ENCODE measurements at regions not wholly inside any gene's neighbourhood (a gene's known extent, or its start where the extent isn't known, plus 50 kb on each side); places are given as distances from the start of the nearest gene placed in this dataset.

DNA sequence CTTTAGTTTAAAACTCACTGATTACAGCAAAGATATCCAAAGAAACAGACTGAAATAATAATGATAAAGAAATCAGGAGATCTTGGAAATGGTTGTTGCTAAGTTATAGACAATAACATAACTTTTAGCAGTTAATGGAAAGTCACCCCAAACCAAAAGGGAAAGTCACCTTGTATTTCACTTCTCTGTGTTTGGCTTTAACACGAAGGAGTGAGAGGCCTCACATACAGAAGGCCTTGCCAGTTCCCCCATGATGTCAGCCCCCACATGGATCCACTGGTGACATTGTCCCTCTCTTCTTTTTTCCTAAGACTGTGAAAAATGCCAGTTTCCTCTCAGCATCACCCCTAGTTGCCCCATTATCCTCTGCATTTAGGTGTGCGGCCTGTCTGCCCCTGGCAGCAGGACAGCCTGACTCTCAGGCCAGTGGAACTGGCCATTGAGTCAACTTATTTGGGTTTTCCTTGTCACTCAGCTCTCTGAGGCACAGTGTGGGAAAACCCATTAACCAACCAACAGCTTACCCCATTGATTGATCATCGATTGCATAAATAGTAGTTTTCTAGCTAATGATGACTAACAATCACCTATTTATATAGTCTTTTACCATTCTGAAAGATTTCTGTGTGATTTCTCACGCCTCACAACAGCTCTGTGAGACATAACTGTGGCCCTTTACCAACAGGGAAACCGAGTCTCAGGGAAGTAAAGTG lies 308.1 kb downstream of the PTTG2 start:
- Histone ChIP-seq H3K27ac (ENCODE audit: low read depth in 2 of 2, low read length in 1 of 2) (no peak overlapping the region), H3K27me3 (ENCODE audit: control insufficient read depth in 1 of 2, insufficient read depth in 2 of 2, low read length in 2 of 2) (no peaks in the 10 kb centered on the region), H3K36me3 (ENCODE audit: control insufficient read depth in 2 of 2, insufficient read depth in 2 of 2, low read length in 1 of 2) (no peaks in the 10 kb centered on the region), H3K4me3 (ENCODE audit: low read depth in 1 of 2, low read length in 2 of 2) (no peak overlapping the region), H3K9me3 (ENCODE audit: control insufficient read depth in 2 of 2, insufficient read depth in 1 of 2, low read depth in 1 of 2, low read length in 1 of 2) (no peaks in the 10 kb centered on the region), H3K4me1 (ENCODE audit: control insufficient read depth in 2 of 2, insufficient read depth in 2 of 2, low read length in 1 of 2) (no peaks in the 10 kb centered on the region)
- 93 to 94% methylated on average over 5 of the region's 5 CpGs for WGBS, 2 donors

DNA sequence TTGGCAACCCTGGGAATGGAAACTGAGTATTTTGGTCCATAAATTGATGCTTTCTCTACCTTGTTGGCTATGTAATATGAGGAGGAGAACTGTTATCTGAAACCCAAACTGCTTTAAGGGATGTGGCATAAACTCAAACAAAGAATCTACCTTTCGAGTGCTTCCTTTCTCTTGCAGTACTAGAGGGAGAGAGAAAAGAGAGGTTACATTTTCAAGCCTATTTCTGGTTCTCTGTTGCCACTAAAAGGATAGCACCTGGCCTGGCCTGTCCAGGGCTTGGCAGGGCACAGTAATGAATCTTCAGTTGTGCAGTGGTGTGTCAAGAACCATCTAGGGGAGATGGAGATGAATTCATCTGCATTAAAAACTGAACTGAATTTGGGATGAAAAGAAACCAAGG lies 308.6 kb downstream of the PTTG2 start:
- no peak overlapping the region for H3K27ac ChIP-seq (ENCODE audit: low read depth in 2 of 2, low read length in 1 of 2)
- no peaks in the 10 kb centered on the region for H3K36me3 ChIP-seq (ENCODE audit: control insufficient read depth in 2 of 2, insufficient read depth in 2 of 2, low read length in 1 of 2)
- H3K27me3 ChIP-seq (ENCODE audit: control insufficient read depth in 1 of 2, insufficient read depth in 2 of 2, low read length in 2 of 2) = no peaks in the 10 kb centered on the region
- H3K9me3 ChIP-seq (ENCODE audit: control insufficient read depth in 2 of 2, insufficient read depth in 1 of 2, low read depth in 1 of 2, low read length in 1 of 2) = no peaks in the 10 kb centered on the region
- H3K4me3 ChIP-seq (ENCODE audit: low read depth in 1 of 2, low read length in 2 of 2) = no peak overlapping the region
- WGBS, 2 donors = 91 to 100% methylated on average over 1 of the region's 1 CpG
- H3K4me1 ChIP-seq (ENCODE audit: control insufficient read depth in 2 of 2, insufficient read depth in 2 of 2, low read length in 1 of 2) = no peaks in the 10 kb centered on the region

DNA sequence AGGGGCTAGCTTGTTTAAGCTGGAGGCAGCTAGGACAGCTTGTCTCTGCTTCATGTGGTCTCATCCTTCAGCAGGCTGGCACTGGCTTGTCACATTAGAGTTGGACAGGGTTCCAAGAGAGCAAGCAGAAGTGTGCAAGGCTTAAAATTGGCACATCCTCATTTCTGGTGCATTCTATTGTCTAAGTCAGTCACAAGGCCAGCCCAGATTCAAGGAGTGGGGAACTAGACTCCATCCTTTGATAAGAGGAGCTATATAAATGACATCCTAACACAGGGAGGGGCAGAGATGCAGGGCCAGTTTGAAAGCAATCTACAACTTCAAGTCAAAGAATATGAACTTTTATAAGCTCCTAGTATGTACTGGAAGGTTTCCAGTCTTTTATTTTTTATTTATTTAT lies 313.2 kb downstream of the PTTG2 start:
- Histone ChIP-seq H3K9me3 (ENCODE audit: control insufficient read depth in 2 of 2, insufficient read depth in 1 of 2, low read depth in 1 of 2, low read length in 1 of 2) (no peaks in the 10 kb centered on the region), H3K4me3 (ENCODE audit: low read depth in 1 of 2, low read length in 2 of 2) (no peak overlapping the region), H3K27me3 (ENCODE audit: control insufficient read depth in 1 of 2, insufficient read depth in 2 of 2, low read length in 2 of 2) (no peaks in the 10 kb centered on the region), H3K27ac (ENCODE audit: low read depth in 2 of 2, low read length in 1 of 2) (no peak overlapping the region), H3K36me3 (ENCODE audit: control insufficient read depth in 2 of 2, insufficient read depth in 2 of 2, low read length in 1 of 2) (no peaks in the 10 kb centered on the region), H3K4me1 (ENCODE audit: control insufficient read depth in 2 of 2, insufficient read depth in 2 of 2, low read length in 1 of 2) (peaks cover 0 to 2% of the 10 kb centered on the region in 2 donors)

DNA sequence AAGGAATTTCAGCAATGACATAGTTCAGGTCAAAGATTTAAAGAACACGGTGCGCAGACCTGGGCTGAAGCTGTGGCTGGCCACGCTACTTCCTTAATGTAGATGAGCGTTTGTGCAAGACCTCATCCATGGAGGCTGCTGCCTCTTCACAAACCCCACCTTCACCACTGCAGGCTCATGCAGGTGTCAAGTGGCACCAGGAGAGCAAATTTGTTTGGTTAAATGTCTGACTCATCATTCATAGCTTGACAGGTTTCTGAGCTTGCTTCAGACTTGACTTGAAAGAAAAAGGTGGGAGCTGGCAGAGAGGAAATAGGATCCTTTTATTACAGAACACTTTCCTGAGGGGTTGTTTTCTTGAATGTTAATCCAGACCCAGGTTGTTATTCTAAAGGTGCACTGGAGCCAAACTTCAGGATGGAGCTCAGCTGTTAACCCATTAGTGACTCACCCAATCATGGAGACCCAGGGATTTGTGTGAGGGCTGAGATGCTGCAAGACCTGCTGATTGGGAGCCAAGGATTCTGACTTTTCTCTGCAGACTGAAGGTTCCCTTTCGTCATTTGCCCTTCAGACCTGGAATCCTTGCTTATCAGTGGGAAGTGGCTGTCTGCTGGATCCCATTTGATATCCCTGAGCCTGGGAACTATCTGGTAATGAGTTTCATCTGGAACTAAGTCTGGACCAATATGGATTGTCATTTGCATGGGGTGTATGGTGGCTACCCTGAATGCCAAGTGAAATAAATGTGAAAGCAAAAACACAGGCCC lies 315.3 kb downstream of the PTTG2 start:
- Histone ChIP-seq H3K4me1 (ENCODE audit: control insufficient read depth in 2 of 2, insufficient read depth in 2 of 2, low read length in 1 of 2) (peaks cover 0 to 5% of the 10 kb centered on the region in 2 donors), H3K27me3 (ENCODE audit: control insufficient read depth in 1 of 2, insufficient read depth in 2 of 2, low read length in 2 of 2) (no peaks in the 10 kb centered on the region), H3K9me3 (ENCODE audit: control insufficient read depth in 2 of 2, insufficient read depth in 1 of 2, low read depth in 1 of 2, low read length in 1 of 2) (no peaks in the 10 kb centered on the region), H3K4me3 (ENCODE audit: low read depth in 1 of 2, low read length in 2 of 2) (no peak overlapping the region), H3K36me3 (ENCODE audit: control insufficient read depth in 2 of 2, insufficient read depth in 2 of 2, low read length in 1 of 2) (no peaks in the 10 kb centered on the region), H3K27ac (ENCODE audit: low read depth in 2 of 2, low read length in 1 of 2) (peak overlapping the region; percentile 1 to 57)
- WGBS, 2 donors = 51 to 66% methylated on average over 5 of the region's 5 CpGs

DNA sequence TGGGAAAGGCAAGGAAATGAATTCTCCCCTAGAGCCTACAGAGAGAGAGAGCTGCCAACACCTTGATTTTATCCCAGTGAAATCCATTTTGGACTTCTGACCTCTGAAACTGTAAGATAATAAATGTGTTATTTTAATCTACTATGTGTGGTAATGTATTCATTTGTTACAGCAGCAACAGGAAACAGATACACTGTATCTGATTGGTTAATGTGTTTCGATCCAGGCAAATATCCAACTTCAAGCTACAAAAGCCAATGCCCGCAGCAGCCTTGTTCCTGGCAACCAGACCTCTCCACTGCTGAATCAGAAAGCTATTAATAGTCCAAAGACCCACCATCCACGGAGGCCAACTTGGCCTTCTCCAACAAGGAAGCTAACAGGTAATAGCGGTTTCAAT lies 318.1 kb downstream of the PTTG2 start:
- Histone ChIP-seq H3K27me3 (ENCODE audit: control insufficient read depth in 1 of 2, insufficient read depth in 2 of 2, low read length in 2 of 2) (no peaks in the 10 kb centered on the region), H3K36me3 (ENCODE audit: control insufficient read depth in 2 of 2, insufficient read depth in 2 of 2, low read length in 1 of 2) (no peaks in the 10 kb centered on the region), H3K27ac (ENCODE audit: low read depth in 2 of 2, low read length in 1 of 2) (no peak overlapping the region), H3K4me3 (ENCODE audit: low read depth in 1 of 2, low read length in 2 of 2) (no peak overlapping the region), H3K4me1 (ENCODE audit: control insufficient read depth in 2 of 2, insufficient read depth in 2 of 2, low read length in 1 of 2) (peaks cover 0 to 8% of the 10 kb centered on the region in 2 donors), H3K9me3 (ENCODE audit: control insufficient read depth in 2 of 2, insufficient read depth in 1 of 2, low read depth in 1 of 2, low read length in 1 of 2) (no peaks in the 10 kb centered on the region)
- 70 to 78% methylated on average over 4 of the region's 4 CpGs for WGBS, 2 donors

DNA sequence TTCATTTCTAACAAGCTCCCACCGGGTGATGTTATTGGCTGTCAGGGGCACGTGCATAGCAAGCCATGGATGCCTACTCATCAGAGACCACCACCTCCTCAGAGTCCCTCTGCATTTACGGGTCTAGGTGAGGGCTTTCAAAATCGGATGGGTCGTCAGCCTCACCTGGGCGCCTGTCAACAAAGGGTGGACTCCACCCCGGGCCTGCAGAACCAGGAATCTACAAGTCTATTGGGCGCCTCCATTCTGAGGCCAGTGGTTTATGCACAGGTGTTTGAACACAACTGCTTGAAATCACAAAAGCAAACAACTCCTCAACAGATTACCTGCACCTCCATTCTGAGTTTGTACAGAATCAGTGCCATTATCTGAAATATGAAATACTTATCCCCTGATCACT lies 318.9 kb downstream of the PTTG2 start:
- Histone ChIP-seq H3K27ac (ENCODE audit: low read depth in 2 of 2, low read length in 1 of 2) (no peak overlapping the region), H3K36me3 (ENCODE audit: control insufficient read depth in 2 of 2, insufficient read depth in 2 of 2, low read length in 1 of 2) (no peaks in the 10 kb centered on the region), H3K27me3 (ENCODE audit: control insufficient read depth in 1 of 2, insufficient read depth in 2 of 2, low read length in 2 of 2) (no peaks in the 10 kb centered on the region), H3K4me1 (ENCODE audit: control insufficient read depth in 2 of 2, insufficient read depth in 2 of 2, low read length in 1 of 2) (peaks cover 0 to 8% of the 10 kb centered on the region in 2 donors), H3K4me3 (ENCODE audit: low read depth in 1 of 2, low read length in 2 of 2) (no peak overlapping the region), H3K9me3 (ENCODE audit: control insufficient read depth in 2 of 2, insufficient read depth in 1 of 2, low read depth in 1 of 2, low read length in 1 of 2) (no peaks in the 10 kb centered on the region)
- 77 to 93% methylated on average over 8 of the region's 8 CpGs for WGBS, 2 donors

DNA sequence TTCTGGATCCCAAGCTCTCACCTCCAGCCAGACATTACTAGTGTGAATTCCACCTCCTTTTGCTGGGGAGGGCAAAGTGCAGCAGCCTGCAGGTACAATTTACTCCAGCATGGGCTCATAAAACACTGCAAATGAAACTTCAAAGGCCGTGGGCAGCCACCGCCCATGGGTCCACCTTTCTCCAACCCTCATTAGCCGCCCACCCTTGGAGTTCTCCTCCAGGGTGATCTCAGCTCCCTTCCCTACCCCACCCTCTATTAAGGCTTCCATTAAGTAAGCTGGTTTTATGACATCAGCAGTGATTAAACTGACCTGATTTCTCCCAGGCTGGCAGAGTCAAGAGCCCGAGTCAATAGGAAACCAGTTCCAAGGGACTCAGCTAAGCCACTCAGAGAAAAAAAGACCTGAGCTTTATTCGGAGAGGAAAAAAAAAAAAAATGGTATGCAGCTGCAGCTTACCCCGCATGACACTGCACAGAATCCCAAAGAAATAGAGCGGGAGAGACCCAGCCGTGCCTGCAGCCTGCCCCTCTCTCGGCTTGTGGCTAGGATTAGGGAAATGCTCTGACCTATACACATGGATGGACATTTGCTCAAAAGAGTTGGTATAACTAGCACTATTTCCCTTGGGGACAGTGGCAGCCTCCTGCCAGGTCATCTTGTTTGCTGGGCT lies 319.6 kb downstream of the PTTG2 start:
- peaks cover 0 to 8% of the 10 kb centered on the region in 2 donors for H3K4me1 ChIP-seq (ENCODE audit: control insufficient read depth in 2 of 2, insufficient read depth in 2 of 2, low read length in 1 of 2)
- H3K27me3 ChIP-seq (ENCODE audit: control insufficient read depth in 1 of 2, insufficient read depth in 2 of 2, low read length in 2 of 2) = no peaks in the 10 kb centered on the region
- WGBS, 2 donors = 63 to 66% methylated on average over 9 of the region's 9 CpGs
- H3K36me3 ChIP-seq (ENCODE audit: control insufficient read depth in 2 of 2, insufficient read depth in 2 of 2, low read length in 1 of 2) = no peaks in the 10 kb centered on the region
- peak overlapping the region; percentile 38 to 56 for H3K27ac ChIP-seq (ENCODE audit: low read depth in 2 of 2, low read length in 1 of 2)
- no peak overlapping the region for H3K4me3 ChIP-seq (ENCODE audit: low read depth in 1 of 2, low read length in 2 of 2)
- no peaks in the 10 kb centered on the region for H3K9me3 ChIP-seq (ENCODE audit: control insufficient read depth in 2 of 2, insufficient read depth in 1 of 2, low read depth in 1 of 2, low read length in 1 of 2)

DNA sequence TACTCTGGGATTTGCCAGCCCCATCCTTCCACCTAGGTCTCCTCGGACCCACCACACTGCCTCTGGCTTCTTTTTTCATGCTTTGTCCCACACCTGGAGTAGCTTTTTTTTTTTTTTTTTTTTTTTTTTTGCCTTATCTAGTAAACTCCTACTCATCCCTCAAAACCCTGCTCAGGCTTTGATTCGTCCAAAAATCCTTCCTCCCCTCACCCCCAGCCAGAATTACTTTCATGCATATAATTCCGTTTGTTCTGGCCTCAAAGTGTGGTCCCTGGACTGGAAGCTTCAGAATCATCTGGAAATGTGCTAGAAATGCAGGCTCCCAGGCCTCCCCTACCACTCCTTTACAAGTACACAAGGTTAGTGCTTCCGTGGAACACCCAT lies 320.1 kb downstream of the PTTG2 start:
- Histone ChIP-seq H3K36me3 (ENCODE audit: control insufficient read depth in 2 of 2, insufficient read depth in 2 of 2, low read length in 1 of 2) (no peaks in the 10 kb centered on the region), H3K27ac (ENCODE audit: low read depth in 2 of 2, low read length in 1 of 2) (peak overlapping the region in 1 of 2 donors; percentile 38), H3K4me1 (ENCODE audit: control insufficient read depth in 2 of 2, insufficient read depth in 2 of 2, low read length in 1 of 2) (peaks cover 0 to 8% of the 10 kb centered on the region in 2 donors), H3K27me3 (ENCODE audit: control insufficient read depth in 1 of 2, insufficient read depth in 2 of 2, low read length in 2 of 2) (no peaks in the 10 kb centered on the region), H3K9me3 (ENCODE audit: control insufficient read depth in 2 of 2, insufficient read depth in 1 of 2, low read depth in 1 of 2, low read length in 1 of 2) (no peaks in the 10 kb centered on the region), H3K4me3 (ENCODE audit: low read depth in 1 of 2, low read length in 2 of 2) (no peak overlapping the region)
- 89 to 92% methylated on average over 4 of the region's 4 CpGs for WGBS, 2 donors

DNA sequence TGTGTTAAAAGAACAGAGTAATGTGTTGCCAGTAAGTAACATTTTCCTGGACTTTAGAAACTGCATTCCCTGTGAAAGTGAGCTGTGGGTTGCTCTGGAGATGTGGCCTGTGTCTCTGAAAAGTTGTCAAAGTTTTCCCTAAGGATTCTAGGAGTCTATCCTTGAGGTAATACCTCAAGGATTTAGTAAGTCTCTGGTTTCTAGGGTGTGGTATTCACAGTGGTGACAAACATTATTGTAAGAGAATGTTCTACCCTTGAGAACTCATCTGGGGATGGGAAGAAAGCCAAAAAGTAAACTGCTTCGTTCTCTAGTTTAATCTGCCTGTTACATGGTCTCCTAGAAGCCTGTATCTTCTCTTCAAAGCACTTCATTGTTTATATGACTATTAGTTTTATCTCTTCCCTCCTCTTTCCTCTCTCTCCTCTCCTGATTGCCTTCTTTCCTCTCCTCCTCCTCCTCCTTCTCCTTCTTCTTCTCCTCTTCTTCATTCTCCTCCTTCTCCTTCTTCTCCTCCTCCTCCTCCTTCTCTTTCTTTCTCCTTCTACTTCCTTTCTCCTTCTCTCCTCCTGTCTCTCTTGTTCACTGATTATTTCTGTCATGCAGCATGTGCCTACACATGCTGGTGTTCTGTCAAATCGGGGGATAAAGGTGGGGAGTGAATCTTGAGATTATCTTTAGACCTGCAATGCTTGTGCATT lies 321.3 kb downstream of the PTTG2 start:
- Histone ChIP-seq H3K4me1 (ENCODE audit: control insufficient read depth in 2 of 2, insufficient read depth in 2 of 2, low read length in 1 of 2) (peaks cover 0 to 6% of the 10 kb centered on the region in 2 donors), H3K9me3 (ENCODE audit: control insufficient read depth in 2 of 2, insufficient read depth in 1 of 2, low read depth in 1 of 2, low read length in 1 of 2) (no peaks in the 10 kb centered on the region), H3K36me3 (ENCODE audit: control insufficient read depth in 2 of 2, insufficient read depth in 2 of 2, low read length in 1 of 2) (no peaks in the 10 kb centered on the region), H3K27me3 (ENCODE audit: control insufficient read depth in 1 of 2, insufficient read depth in 2 of 2, low read length in 2 of 2) (no peaks in the 10 kb centered on the region), H3K27ac (ENCODE audit: low read depth in 2 of 2, low read length in 1 of 2) (peak overlapping the region; percentile 57 to 65), H3K4me3 (ENCODE audit: low read depth in 1 of 2, low read length in 2 of 2) (no peak overlapping the region)
- 38 to 43% methylated on average over 2 of the region's 2 CpGs for WGBS, 2 donors

Measured in esophagus (tissue), 2 donors.